Tibial nerve (tissue), 4 donors: ENCODE measurements at regions not wholly inside any gene's neighbourhood (a gene's known extent, or its start where the extent isn't known, plus 50 kb on each side); places are given as distances from the start of the nearest gene placed in this dataset.
"Not testable (repeated sequence)": the region's sequence is repeated elsewhere in the genome, so short reads cannot be mapped to it uniquely, and the experiment has no call there.

ENCODE experiments used
- DNase-seq, 2 donors: peaks; one replicate each; pipeline ENCODE4 v3.0.0-alpha.2; 2019; ENCODE audit warnings: low spot score in 2 of 2
- H3K27ac ChIP-seq, 4 donors: fragments of 200-600 bp; sonication (generic) in 3 of 4; one replicate each; pipeline ENCODE4 v1.5.1; 2017 to 2019; ENCODE audit warnings: mild to moderate bottlenecking in 1 of 4
- H3K27me3 ChIP-seq, 2 donors: fragments of 200-600 bp; sonication (generic) in 1 of 2; one replicate each; pipeline versions ENCODE4 v1.5.1 to v1.6.0; 2017 to 2019
- H3K36me3 ChIP-seq, 3 donors: fragments of 200-600 bp; sonication (generic); one replicate each; pipeline ENCODE4 v1.5.1; 2018 to 2019
- H3K4me1 ChIP-seq, 4 donors: fragments of 200-600 bp; sonication (generic) in 3 of 4; one replicate each; pipeline ENCODE4 v1.5.1; 2017 to 2019
- H3K4me3 ChIP-seq, 4 donors: fragments of 200-600 bp; sonication (generic) in 3 of 4; one replicate each; pipeline ENCODE4 v1.5.1; 2017 to 2019; ENCODE audit warnings: mild to moderate bottlenecking in 1 of 4, moderate library complexity in 1 of 4
- H3K9me3 ChIP-seq, 4 donors: fragments of 200-600 bp; sonication (generic) in 3 of 4; one replicate each; pipeline ENCODE4 v1.5.1; 2017 to 2019
- EP300 ChIP-seq, 2 donors: sonication (generic); formaldehyde crosslinking; IDR thresholded peaks; one replicate each; pipeline ENCODE4 v1.6.1; 2017; ENCODE audit warnings: antibody characterized with exemption in 2 of 2, mild to moderate bottlenecking in 1 of 2
- POLR2A ChIP-seq, 2 donors: fragments of 450-650 bp; IDR thresholded peaks; one replicate each; pipeline ENCODE4 v1.6.1; 2017; ENCODE audit warnings: antibody characterized with exemption in 2 of 2, mild to moderate bottlenecking in 2 of 2, moderate library complexity in 2 of 2
- WGBS, 2 donors: methylation state at CpG; one replicate each; pipeline ENCODE4 v1.1.5; 2018; 5-methylcytosine and 5-hydroxymethylcytosine counted together
- TF ChIP-seq, protein P1 (sequence below), 5 experiments: fragments of 200-600 bp in 3 of 5; fragments of 450-650 bp in 2 of 5; sonication (generic) in 3 of 5; IDR thresholded peaks; one replicate each; pipeline ENCODE4 v1.5.1; 2016 to 2019; ENCODE audit warnings: antibody characterized with exemption in 5 of 5, mild to moderate bottlenecking in 3 of 5, moderate library complexity in 2 of 5

DNA sequence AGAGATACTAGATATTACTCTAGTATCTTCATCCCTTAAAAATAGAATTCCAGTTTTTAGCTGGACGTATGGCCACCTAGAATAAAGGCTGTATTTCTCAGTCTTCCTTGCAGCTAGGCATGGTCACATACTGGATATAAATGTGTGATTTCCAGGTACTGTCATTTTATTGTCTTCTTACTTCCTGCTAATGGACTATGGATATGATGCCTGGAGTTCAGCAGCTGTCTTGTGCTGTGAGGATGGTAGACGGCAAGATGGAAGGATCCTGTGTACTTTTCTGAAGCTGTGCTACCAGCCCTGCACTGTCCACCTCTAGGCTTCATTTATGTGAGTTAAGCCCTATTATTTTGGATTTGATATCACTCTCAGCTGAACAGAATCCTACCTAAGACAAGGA, 83.4 kb downstream of the EBLN2 start:
- H3K4me3 ChIP-seq = no peak overlapping the region
- TF ChIP-seq EP300 (IDR thresholded peaks at IDR 0.05) (no peak), POLR2A (IDR thresholded peaks at IDR 0.05) (no peak)
- H3K27ac ChIP-seq = no peak overlapping the region
- peaks cover 0 to 41% (median 13%) of the 10 kb centered on the region in 4 donors for H3K4me1 ChIP-seq
- no peaks in the 10 kb centered on the region for H3K36me3 ChIP-seq
- no peaks in the 10 kb centered on the region for H3K27me3 ChIP-seq
- H3K9me3 ChIP-seq = no peaks in the 10 kb centered on the region
- 90 to 92% methylated on average over 2 of the region's 2 CpGs for WGBS, 2 donors
- no peak for DNase-seq

DNA sequence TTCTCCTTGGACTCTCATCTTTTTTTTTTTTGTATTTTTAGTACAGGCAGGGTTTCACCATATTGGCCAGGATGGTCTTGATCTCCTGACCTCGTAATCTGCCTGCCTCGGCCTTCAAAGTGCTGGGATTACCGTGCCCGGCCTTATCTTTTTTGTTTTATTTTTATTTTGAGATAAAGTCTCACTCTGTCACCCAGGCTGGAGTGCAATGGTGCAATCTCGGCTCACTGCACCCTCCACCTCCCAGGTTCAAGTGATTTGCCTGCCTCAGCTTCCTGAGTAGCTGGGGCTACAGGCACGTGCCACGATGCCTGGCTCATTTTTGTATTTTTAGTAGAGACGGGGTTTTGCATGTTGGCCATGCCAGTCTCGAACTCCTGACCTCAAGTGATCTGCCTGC, 86.0 kb downstream of the EBLN2 start:
- H3K27me3 ChIP-seq, H3K4me3 ChIP-seq, H3K9me3 ChIP-seq, H3K27ac ChIP-seq, DNase-seq, H3K36me3 ChIP-seq: not testable (repeated sequence)
- WGBS, 2 donors = 76 to 79% methylated on average over 9 of the region's 9 CpGs
- H3K4me1 ChIP-seq = peaks cover 0 to 16% (median 7%) of the 10 kb centered on the region in 4 donors

DNA sequence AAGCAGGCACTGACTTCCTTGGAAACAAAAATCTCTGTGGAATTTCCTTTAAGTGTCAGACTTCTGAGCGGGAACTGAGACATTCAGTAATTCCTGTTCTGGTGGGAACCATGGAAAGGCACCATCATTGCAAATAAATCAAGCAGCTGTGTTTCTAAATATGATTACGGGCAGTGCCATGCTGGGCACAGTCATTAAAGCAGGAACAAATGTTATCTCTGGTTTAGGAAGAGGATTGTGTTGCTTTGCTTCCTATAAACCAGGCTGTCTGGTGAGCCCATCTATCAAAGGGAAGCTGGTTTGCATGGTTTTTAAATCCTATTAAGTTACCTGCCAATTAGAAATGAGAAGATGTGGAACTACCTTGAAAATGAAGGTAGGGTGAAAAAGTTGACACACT, 86.7 kb downstream of the EBLN2 start:
- no peaks in the 10 kb centered on the region for H3K36me3 ChIP-seq
- H3K4me1 ChIP-seq = peaks cover 0 to 15% (median 6%) of the 10 kb centered on the region in 4 donors
- 48 to 54% methylated on average over 2 of the region's 2 CpGs for WGBS, 2 donors
- no peak for DNase-seq
- H3K4me3 ChIP-seq = no peak overlapping the region
- no peaks in the 10 kb centered on the region for H3K9me3 ChIP-seq
- H3K27ac ChIP-seq = no peak overlapping the region
- H3K27me3 ChIP-seq = no peaks in the 10 kb centered on the region
- TF ChIP-seq EP300 (IDR thresholded peaks at IDR 0.05) (no peak), POLR2A (IDR thresholded peaks at IDR 0.05) (no peak)
- TF ChIP-seq, protein P1, sequence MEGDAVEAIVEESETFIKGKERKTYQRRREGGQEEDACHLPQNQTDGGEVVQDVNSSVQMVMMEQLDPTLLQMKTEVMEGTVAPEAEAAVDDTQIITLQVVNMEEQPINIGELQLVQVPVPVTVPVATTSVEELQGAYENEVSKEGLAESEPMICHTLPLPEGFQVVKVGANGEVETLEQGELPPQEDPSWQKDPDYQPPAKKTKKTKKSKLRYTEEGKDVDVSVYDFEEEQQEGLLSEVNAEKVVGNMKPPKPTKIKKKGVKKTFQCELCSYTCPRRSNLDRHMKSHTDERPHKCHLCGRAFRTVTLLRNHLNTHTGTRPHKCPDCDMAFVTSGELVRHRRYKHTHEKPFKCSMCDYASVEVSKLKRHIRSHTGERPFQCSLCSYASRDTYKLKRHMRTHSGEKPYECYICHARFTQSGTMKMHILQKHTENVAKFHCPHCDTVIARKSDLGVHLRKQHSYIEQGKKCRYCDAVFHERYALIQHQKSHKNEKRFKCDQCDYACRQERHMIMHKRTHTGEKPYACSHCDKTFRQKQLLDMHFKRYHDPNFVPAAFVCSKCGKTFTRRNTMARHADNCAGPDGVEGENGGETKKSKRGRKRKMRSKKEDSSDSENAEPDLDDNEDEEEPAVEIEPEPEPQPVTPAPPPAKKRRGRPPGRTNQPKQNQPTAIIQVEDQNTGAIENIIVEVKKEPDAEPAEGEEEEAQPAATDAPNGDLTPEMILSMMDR (IDR thresholded peaks at IDR 0.05) = no peak

DNA sequence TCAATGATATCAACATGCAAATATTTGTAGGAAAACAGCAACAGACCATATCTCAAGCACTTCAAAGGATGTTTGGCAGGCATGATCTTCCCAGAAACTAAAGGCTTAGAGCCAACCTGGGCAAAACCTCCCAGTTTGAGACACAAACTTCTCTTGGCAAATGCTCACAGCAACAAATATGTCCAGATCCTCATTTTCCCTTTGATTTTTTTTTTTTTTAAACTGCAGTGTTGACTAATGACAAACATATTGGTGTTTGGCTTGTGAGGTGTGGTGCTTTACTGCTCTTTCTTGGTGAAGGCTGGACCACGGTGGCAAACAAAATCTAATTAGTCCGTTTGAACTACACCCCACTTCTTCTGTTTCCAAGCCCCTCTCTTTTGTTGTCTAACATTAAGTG, 87.2 kb downstream of the EBLN2 start:
- no peak overlapping the region for H3K4me3 ChIP-seq
- no peak for DNase-seq
- H3K27ac ChIP-seq = no peak overlapping the region
- H3K36me3 ChIP-seq = no peaks in the 10 kb centered on the region
- H3K4me1 ChIP-seq = peaks cover 0 to 12% (median 4%) of the 10 kb centered on the region in 4 donors
- H3K27me3 ChIP-seq = no peaks in the 10 kb centered on the region
- TF ChIP-seq POLR2A (IDR thresholded peaks at IDR 0.05) = no peak
- WGBS, 2 donors = 29 to 38% methylated on average over 2 of the region's 2 CpGs
- no peaks in the 10 kb centered on the region for H3K9me3 ChIP-seq

DNA sequence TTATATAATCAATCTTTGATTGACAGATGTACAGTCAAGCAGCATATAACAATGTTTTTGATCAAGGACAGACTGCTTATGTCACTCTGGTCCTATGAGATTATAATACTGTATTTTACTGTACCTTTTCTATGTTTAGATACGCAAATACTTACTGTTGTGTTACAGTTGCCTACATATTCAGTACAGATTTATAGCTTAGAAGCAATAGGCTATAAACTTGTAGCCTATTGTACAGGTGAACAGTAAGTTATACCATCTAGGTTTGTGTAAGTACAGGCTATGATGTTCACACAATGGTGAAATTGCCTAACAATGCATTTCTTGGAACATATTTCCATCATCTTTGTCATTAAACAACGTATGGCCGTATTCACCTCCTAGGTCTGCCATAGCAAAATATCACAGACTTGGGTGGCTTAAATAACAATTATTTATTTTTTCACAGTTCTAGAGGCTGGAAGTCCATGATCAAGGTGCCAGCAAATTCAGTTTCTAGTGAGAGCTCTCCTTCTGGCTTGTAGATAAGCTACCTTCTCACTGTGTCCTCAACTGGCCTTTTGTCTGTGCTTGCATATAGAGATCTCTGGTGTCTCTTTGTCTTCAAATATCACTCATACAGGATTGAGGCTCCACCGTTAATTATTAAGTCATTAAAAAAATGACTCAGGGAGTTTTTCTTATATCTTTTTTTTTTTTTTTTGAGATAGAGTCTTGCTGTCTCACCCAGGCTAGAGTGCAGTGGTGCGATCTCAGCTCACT, 89.1 kb downstream of the EBLN2 start:
- peaks cover 0 to 6% (median 0%) of the 10 kb centered on the region in 4 donors for H3K4me1 ChIP-seq
- 92 to 95% methylated on average over 5 of the region's 5 CpGs for WGBS, 2 donors
- DNase-seq = no peak
- no peaks in the 10 kb centered on the region for H3K36me3 ChIP-seq
- no peaks in the 10 kb centered on the region for H3K27me3 ChIP-seq
- TF ChIP-seq EP300 (IDR thresholded peaks at IDR 0.05) (no peak), POLR2A (IDR thresholded peaks at IDR 0.05) (no peak)
- TF ChIP-seq, protein P1 (IDR thresholded peaks at IDR 0.05) = no peak
- H3K9me3 ChIP-seq = no peaks in the 10 kb centered on the region
- H3K27ac ChIP-seq = no peak overlapping the region
- no peak overlapping the region for H3K4me3 ChIP-seq

DNA sequence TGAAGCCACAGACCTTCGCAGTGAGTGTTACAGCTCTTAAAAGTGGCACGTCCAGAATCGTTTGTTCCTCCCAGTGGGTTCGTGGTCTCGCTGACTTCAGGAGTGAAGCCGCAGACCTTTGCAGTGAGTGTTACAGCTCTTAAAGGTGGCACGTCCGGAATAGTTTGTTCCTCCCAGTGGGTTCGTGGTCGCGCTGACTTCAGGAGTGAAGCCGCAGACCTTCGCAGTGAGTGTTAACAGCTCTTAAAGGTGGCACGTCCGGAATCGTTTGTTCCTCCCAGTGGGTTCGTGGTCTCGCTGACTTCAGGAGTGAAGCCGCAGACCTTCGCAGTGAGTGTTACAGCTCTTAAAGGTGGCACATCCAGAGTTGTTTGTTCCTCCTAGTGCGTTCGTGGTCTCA, 91.1 kb downstream of the EBLN2 start:
- 95 to 96% methylated on average over 22 of the region's 22 CpGs for WGBS, 2 donors
- not testable (repeated sequence) for H3K27ac ChIP-seq, H3K9me3 ChIP-seq, H3K4me3 ChIP-seq, DNase-seq, H3K27me3 ChIP-seq, H3K36me3 ChIP-seq, H3K4me1 ChIP-seq

DNA sequence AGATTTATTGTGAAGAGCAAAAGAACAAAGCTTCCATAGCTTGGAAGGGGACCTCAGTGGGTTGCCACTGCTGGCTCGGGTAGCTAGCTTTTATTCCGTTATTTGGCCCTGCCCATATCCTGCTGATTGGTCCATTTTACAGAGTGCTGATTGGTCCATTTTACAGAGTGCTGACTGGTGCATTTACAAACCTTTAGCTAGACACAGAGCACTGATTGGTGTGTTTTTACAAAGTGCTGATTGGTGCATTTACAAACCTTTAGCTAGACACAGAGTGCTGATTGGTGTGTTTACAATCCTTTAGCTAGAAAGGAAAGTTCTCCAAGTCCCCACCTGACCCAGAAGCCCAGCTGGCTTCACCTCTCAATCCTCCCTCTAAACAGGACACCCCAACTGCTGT, 91.6 kb downstream of the EBLN2 start:
- not testable (repeated sequence) for H3K4me3 ChIP-seq, H3K27ac ChIP-seq, DNase-seq, H3K27me3 ChIP-seq, H3K4me1 ChIP-seq, H3K36me3 ChIP-seq, H3K9me3 ChIP-seq
- 60 to 100% methylated on average over 2 of the region's 2 CpGs for WGBS, 2 donors

DNA sequence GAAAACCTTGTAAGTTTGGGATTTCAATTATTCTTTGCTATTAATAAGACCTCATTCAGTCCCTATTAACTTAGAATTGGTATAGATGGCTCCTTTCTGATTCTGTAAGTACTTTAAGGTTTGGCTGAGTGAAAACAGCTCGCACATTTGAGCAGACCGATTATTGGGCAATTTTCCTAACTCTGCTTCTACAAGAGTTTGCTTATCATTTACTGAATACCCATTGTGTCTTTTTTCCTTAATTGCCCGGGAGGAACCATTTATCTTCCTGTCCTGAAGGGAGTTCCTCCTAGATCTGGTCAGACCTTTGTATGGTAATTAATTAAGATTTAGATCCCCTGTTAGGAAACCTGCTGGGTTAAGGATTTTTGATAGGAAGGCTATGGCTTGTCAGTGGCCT, 92.8 kb downstream of the EBLN2 start:
- not testable (repeated sequence) for H3K27me3 ChIP-seq, H3K9me3 ChIP-seq, H3K4me3 ChIP-seq, H3K36me3 ChIP-seq, DNase-seq, H3K4me1 ChIP-seq, H3K27ac ChIP-seq
- WGBS, 2 donors = 38 to 46% methylated on average over 3 of the region's 3 CpGs

DNA sequence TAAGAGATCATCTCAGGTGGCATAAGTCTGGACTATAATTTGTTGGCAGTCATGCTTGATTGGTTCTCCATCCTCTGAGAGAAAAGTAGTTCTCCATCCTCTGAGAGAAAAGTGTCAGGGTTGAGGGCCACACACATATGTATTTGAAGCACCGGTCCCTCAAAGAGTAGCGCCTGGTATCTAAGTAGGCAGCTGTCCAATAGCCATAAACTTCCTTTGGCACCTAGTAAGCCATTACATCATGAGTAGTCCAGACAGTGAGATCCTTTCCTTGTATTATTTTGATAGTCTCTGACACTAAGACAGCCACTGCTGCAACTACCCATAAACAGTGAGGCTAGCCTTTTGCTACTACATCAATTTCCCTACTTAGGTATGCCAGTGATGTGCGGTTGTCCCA, 94.0 kb downstream of the EBLN2 start:
- not testable (repeated sequence) for H3K4me1 ChIP-seq, H3K27me3 ChIP-seq, H3K27ac ChIP-seq, H3K36me3 ChIP-seq, DNase-seq, H3K9me3 ChIP-seq, H3K4me3 ChIP-seq
- WGBS, 2 donors = 93 to 98% methylated on average over 3 of the region's 3 CpGs
